Left ventricle myocardium inferior (tissue), 1 donor: ENCODE measurements at regions not wholly inside any gene's neighbourhood (a gene's known extent, or its start where the extent isn't known, plus 50 kb on each side); places are given as distances from the start of the nearest gene placed in this dataset.

Experiments
- DNase-seq: peaks from one replicate; pipeline ENCODE4 v3.0.0-alpha.2; 2020
- H3K27ac ChIP-seq: fragments of 200-600 bp; replicated peaks from 2 replicates; pipeline ENCODE4 v1.8.0; 2021
- H3K27me3 ChIP-seq: fragments of 200-600 bp; 2 replicates; pipeline ENCODE4 v1.8.0; 2021; ENCODE audit warnings: low read depth
- H3K36me3 ChIP-seq: fragments of 200-600 bp; 2 replicates; pipeline ENCODE4 v1.8.0; 2021
- H3K4me1 ChIP-seq: fragments of 200-600 bp; 2 replicates; pipeline ENCODE4 v1.8.0; 2021
- H3K4me3 ChIP-seq: fragments of 200-600 bp; 2 replicates; pipeline ENCODE4 v1.8.0; 2021; ENCODE audit warnings: mild to moderate bottlenecking, moderate library complexity
- H3K9me3 ChIP-seq: fragments of 200-600 bp; replicated peaks from 2 replicates; pipeline ENCODE4 v1.8.0; 2021
- intact Hi-C: fragments of 100-400 bp; cut with micrococcal nuclease; formaldehyde crosslinking; loops from one replicate; pipeline ENCODE4 v1.11.0; 2022
- TF ChIP-seq, protein P1 (sequence below): fragments of 200-600 bp; IDR thresholded peaks from 2 replicates; pipeline ENCODE4 v1.8.0; 2021; ENCODE audit warnings: antibody characterized with exemption, mild to moderate bottlenecking, borderline replicate concordance
- donor health status: DM: no; HTN: yes; CAD: no; lungs with severe emphysema.

DNA sequence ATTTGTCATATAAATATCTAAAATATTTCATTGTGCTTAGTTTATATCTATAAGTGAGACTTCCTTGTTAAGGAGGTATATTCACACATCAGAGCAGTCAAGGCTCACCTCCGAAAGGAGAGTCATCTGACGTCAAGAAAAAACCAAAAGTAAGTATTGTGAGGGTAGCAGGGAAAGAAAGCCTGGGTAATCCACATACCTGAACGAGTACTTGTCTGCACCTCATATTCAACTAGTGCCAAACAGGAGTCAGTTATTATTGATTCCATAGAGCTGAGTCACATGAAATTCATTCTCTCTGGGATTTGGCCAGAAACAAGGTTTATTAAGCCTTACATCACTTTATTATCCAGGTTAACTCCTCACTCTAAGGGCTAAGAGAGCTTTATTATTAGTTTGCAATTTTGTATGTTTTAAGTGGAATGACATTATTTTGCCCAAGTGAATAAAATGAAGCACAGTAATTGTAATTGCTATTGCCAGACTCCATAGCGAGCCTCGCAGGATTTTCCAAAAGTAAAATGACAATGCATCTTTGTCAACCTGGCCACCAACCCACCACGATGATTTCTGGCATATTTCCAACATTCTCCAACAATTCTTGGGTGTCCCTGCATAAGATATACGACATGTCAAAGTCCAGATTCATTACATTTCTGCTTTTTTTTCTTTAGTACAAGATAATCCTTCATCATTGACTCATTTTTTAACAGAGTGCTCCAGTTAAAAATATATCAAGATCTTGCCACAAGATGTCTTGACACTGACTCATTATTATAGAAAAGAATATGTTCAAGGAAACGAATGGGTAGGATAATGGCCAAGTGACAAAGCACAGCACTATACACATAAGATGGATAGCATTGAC, 1210.4 kb upstream of the ACVR2A start:
- H3K36me3 ChIP-seq: no peaks in the 10 kb centered on the region
- H3K4me1 ChIP-seq: no peaks in the 10 kb centered on the region
- H3K27me3 ChIP-seq: no peaks in the 10 kb centered on the region
- no peak overlapping the region for H3K27ac ChIP-seq
- TF ChIP-seq, protein P1, sequence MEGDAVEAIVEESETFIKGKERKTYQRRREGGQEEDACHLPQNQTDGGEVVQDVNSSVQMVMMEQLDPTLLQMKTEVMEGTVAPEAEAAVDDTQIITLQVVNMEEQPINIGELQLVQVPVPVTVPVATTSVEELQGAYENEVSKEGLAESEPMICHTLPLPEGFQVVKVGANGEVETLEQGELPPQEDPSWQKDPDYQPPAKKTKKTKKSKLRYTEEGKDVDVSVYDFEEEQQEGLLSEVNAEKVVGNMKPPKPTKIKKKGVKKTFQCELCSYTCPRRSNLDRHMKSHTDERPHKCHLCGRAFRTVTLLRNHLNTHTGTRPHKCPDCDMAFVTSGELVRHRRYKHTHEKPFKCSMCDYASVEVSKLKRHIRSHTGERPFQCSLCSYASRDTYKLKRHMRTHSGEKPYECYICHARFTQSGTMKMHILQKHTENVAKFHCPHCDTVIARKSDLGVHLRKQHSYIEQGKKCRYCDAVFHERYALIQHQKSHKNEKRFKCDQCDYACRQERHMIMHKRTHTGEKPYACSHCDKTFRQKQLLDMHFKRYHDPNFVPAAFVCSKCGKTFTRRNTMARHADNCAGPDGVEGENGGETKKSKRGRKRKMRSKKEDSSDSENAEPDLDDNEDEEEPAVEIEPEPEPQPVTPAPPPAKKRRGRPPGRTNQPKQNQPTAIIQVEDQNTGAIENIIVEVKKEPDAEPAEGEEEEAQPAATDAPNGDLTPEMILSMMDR: no peak
- no peaks in the 10 kb centered on the region for H3K9me3 ChIP-seq
- intact Hi-C loops: no loop called here
- no peak for DNase-seq
- H3K4me3 ChIP-seq: no peak overlapping the region

DNA sequence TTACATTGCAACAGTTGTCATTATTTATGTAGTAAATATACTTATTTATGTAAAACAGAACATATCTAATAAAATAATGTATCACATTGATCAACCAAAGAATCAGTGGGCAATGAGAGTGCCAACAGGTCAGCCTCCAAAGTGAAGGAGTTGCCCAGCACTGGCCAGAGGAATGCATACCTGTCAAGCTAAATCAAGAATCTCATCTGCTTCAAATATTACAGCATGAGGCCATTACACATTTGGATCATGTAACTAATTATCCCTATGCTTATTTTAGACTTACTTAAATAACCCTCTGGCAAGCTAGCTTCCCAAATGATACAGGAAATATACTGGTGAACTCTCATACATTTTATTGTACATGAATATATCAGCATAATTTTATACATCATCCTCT, 1211.7 kb upstream of the ACVR2A start:
- H3K27ac ChIP-seq: no peak overlapping the region
- H3K36me3 ChIP-seq: no peaks in the 10 kb centered on the region
- no peak overlapping the region for H3K4me3 ChIP-seq
- H3K9me3 ChIP-seq: no peaks in the 10 kb centered on the region
- H3K27me3 ChIP-seq: no peaks in the 10 kb centered on the region
- H3K4me1 ChIP-seq: no peaks in the 10 kb centered on the region
- intact Hi-C loops: no loop called here
- TF ChIP-seq, protein P1: no peak
- DNase-seq: no peak

DNA sequence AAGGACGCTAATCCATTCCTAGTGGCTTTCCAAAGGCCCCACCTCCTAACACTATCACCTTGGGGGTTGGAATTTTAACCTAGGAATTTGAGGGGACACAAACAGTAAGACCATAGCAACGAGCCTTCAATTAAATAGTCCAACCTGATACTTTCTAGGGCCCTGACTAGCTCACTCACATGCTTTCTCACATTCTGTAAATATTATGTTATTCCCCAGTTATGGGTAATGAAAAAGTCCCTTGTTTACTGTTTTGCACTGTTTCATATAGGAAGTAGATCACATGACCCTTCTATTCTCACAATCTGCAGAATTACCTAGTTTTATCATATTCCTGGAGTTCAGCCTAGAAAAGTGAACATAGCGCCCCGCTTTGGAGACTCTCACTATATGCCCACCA, 1212.1 kb upstream of the ACVR2A start:
- Histone ChIP-seq H3K36me3 (no peaks in the 10 kb centered on the region), H3K4me1 (no peaks in the 10 kb centered on the region), H3K27ac (no peak overlapping the region), H3K27me3 (no peaks in the 10 kb centered on the region), H3K4me3 (no peak overlapping the region), H3K9me3 (no peaks in the 10 kb centered on the region)
- intact Hi-C loops: no loop called here
- DNase-seq: no peak
- TF ChIP-seq, protein P1: no peak

DNA sequence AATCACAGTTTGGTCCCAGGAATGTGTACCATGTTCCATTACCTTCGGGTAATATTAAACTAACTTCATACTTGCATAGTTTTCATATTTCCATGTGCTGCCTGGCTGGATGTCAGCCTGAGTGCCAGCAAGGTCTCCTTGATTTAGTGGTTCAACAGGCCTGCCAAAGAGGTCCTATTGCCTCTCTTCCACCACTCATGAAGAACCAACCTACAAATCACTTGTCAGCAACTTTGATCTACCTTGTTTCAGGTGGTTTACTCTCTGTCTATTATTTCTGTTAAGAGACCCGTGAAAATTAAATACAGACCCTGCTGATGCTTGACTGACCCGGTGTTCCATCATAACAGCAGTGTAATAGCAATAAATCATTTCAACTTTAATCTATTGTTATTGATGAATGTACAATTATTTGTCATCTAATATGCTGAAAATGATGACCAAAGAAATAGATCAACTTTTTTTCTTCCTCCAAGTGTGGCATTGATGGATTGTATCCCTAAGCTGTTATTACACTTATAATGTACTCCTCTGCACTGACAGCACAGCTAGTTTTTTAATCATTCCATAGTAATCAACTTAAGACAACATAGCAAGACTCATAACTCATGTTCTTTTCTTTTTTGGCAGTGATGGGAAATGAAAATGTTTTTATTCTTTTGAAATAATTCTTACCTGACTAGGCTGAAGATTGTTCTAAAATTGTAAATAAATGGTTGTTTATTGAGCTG, 1220.2 kb upstream of the ACVR2A start:
- Histone ChIP-seq H3K36me3 (no peaks in the 10 kb centered on the region), H3K27ac (no peak overlapping the region), H3K4me1 (no peaks in the 10 kb centered on the region), H3K27me3 (no peaks in the 10 kb centered on the region), H3K4me3 (no peak overlapping the region), H3K9me3 (peaks cover under 1% of the 10 kb centered on the region)
- DNase-seq: no peak
- TF ChIP-seq, protein P1: no peak
- intact Hi-C loops: no loop called here

DNA sequence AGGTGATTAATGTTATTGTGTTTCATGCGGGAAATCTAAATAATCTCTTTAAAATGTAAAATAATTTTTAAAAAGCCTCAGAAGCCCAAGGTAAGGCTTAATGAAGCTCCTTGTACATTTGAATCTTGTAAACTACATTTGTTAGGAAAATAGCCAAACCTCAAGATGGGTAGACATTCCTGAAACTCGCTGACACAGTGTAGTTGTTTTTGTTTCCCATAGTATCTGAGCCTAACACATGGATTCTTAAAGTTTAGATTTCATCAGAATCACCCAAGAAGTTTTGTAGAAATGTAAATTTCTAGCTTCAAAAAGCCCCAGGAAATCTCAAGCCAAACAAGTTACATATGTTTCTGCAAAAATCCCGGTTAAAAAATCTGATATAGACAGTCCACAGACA, 1221.1 kb upstream of the ACVR2A start:
- H3K4me1 ChIP-seq: no peaks in the 10 kb centered on the region
- DNase-seq: no peak
- H3K36me3 ChIP-seq: no peaks in the 10 kb centered on the region
- peaks cover 9% of the 10 kb centered on the region for H3K9me3 ChIP-seq
- H3K27me3 ChIP-seq: no peaks in the 10 kb centered on the region
- intact Hi-C loops: no loop called here
- no peak overlapping the region for H3K4me3 ChIP-seq
- TF ChIP-seq, protein P1: no peak
- H3K27ac ChIP-seq: no peak overlapping the region
